ENCODE measurements at regions not wholly inside any gene's neighbourhood (a gene's known extent, or its start where the extent isn't known, plus 50 kb on each side); places are given as distances from the start of the nearest gene placed in this dataset.

GRCh38 chr1:204752688-204753040, 67.1 kb upstream of the LRRN2 start:
- Mint-ChIP-seq H3K27ac (no peak overlapping the region), H3K4me3 (no peak overlapping the region), H3K27me3 (no peaks in the 10 kb centered on the region), H3K36me3 (ENCODE audit: low read depth) (no peaks in the 10 kb centered on the region), H3K9me3 (no peaks in the 10 kb centered on the region), H3K4me1 (ENCODE audit: low read depth) (no peaks in the 10 kb centered on the region)
- CTCF ChIA-PET: interaction anchor here (1.0 to 12.4 kb wide), 3 partner anchors 10 to 54 kb away, joined by 6 to 158 read pairs (median 9); no protein-coding TSS in a partner anchor
- ATAC-seq (no peak), DNase-seq (no peak)
- POLR2A ChIA-PET: no interaction called here
- intact Hi-C loops (cut with micrococcal nuclease): no loop called here
- no peak for TF ChIP-seq CTCF (IDR thresholded peaks at IDR 0.05)

- intact Hi-C loops (cut with micrococcal nuclease): no loop called here
- Mint-ChIP-seq H3K4me1 (ENCODE audit: low read depth) (no peaks in the 10 kb centered on the region), H3K27me3 (no peaks in the 10 kb centered on the region), H3K36me3 (ENCODE audit: low read depth) (no peaks in the 10 kb centered on the region), H3K9me3 (no peaks in the 10 kb centered on the region), H3K27ac (no peak overlapping the region), H3K4me3 (no peak overlapping the region)
- no peak for TF ChIP-seq CTCF (IDR thresholded peaks at IDR 0.05)
- DNase-seq (no peak), ATAC-seq (no peak)
- ChIA-PET CTCF (interaction anchor here (1.6 to 2.2 kb wide), 3 partner anchors 8 to 52 kb away, joined by 8 to 15 read pairs (median 9); no protein-coding TSS in a partner anchor), POLR2A (no interaction called here)
These were observed 69.3 kb upstream of the LRRN2 start for GRCh38 chr1:204754821-204755220.

- TF ChIP-seq CTCF (IDR thresholded peaks at IDR 0.05): no peak
- Mint-ChIP-seq H3K9me3 (no peaks in the 10 kb centered on the region), H3K4me1 (ENCODE audit: low read depth) (no peaks in the 10 kb centered on the region), H3K36me3 (ENCODE audit: low read depth) (no peaks in the 10 kb centered on the region), H3K27me3 (peaks cover 2% of the 10 kb centered on the region), H3K27ac (no peak overlapping the region), H3K4me3 (no peak overlapping the region)
- no peak for ATAC-seq
- intact Hi-C loops (cut with micrococcal nuclease): no loop called here
- ChIA-PET POLR2A (interaction anchor here (0.7 kb wide), 1 partner anchor 69 kb away, joined by 4 read pairs; no protein-coding TSS in a partner anchor), CTCF (interaction anchor here (0.5 to 2.2 kb wide), 4 partner anchors 9 to 51 kb away, joined by 4 to 15 read pairs (median 7); no protein-coding TSS in a partner anchor)
- no peak for DNase-seq
These were observed 70.8 kb upstream of the LRRN2 start for GRCh38 chr1:204756349-204756748.

GRCh38 chr1:204756811-204757210, 71.3 kb upstream of the LRRN2 start:
- TF ChIP-seq CTCF (IDR thresholded peaks at IDR 0.05): no peak
- H3K27ac Mint-ChIP-seq: no peak overlapping the region
- no peaks in the 10 kb centered on the region for H3K9me3 Mint-ChIP-seq
- H3K36me3 Mint-ChIP-seq (ENCODE audit: low read depth): no peaks in the 10 kb centered on the region
- CTCF ChIA-PET: interaction anchor here (0.5 kb wide), 1 partner anchor 10 kb away, joined by 5 read pairs; no protein-coding TSS in a partner anchor
- no peak for ATAC-seq
- intact Hi-C loops (cut with micrococcal nuclease): no loop called here
- no peak for DNase-seq
- H3K4me3 Mint-ChIP-seq: no peak overlapping the region
- POLR2A ChIA-PET: no interaction called here
- no peaks in the 10 kb centered on the region for H3K4me1 Mint-ChIP-seq (ENCODE audit: low read depth)
- peaks cover 2% of the 10 kb centered on the region for H3K27me3 Mint-ChIP-seq

GRCh38 chr1:204758601-204759000, 73.1 kb upstream of the LRRN2 start:
- no peak overlapping the region for H3K27ac Mint-ChIP-seq
- TF ChIP-seq CTCF (IDR thresholded peaks at IDR 0.05): no peak
- no peak for ATAC-seq
- no peaks in the 10 kb centered on the region for H3K36me3 Mint-ChIP-seq (ENCODE audit: low read depth)
- ChIA-PET POLR2A (interaction anchor here (0.5 kb wide), 1 partner anchor 191 kb away, joined by 3 read pairs; no protein-coding TSS in a partner anchor), CTCF (interaction anchor here (0.9 to 8.9 kb wide), 3 partner anchors 11 to 48 kb away, joined by 5 to 158 read pairs (median 36); no protein-coding TSS in a partner anchor)
- DNase-seq: no peak
- no peaks in the 10 kb centered on the region for H3K9me3 Mint-ChIP-seq
- intact Hi-C loops (cut with micrococcal nuclease): no loop called here
- peaks cover 2% of the 10 kb centered on the region for H3K27me3 Mint-ChIP-seq
- H3K4me3 Mint-ChIP-seq: no peak overlapping the region
- peaks cover 6% of the 10 kb centered on the region for H3K4me1 Mint-ChIP-seq (ENCODE audit: low read depth)

All from activated CD8-positive, alpha-beta T cell treated with anti-CD3 and anti-CD28 coated beads for 36 hours (primary cell).